ENCODE measurements at regions not wholly inside any gene's neighbourhood (a gene's known extent, or its start where the extent isn't known, plus 50 kb on each side); places are given as distances from the start of the nearest gene placed in this dataset.
A peak's percentile ranks its signal among the peaks of the same experiment; 100 is the strongest.

GRCh38 chr9:99360026-99360425, 137.9 kb downstream of the SEC61B start:
- no peak overlapping the region for H3K27ac Mint-ChIP-seq
- DNase-seq (no peak), ATAC-seq (replicated peaks in 1 of 2) (no peak)
- peaks cover 61% of the 10 kb centered on the region for H3K27me3 Mint-ChIP-seq (ENCODE audit: low read depth)
- H3K9me3 Mint-ChIP-seq = no peaks in the 10 kb centered on the region
- H3K4me1 Mint-ChIP-seq (ENCODE audit: low read depth) = no peaks in the 10 kb centered on the region
- H3K36me3 Mint-ChIP-seq (ENCODE audit: insufficient read depth in 2 of 2) = no peaks in the 10 kb centered on the region
- no peak overlapping the region for H3K4me3 Mint-ChIP-seq

- H3K9me3 Mint-ChIP-seq = no peaks in the 10 kb centered on the region
- ATAC-seq (replicated peaks in 1 of 2) (no peak), DNase-seq (no peak)
- H3K36me3 Mint-ChIP-seq (ENCODE audit: insufficient read depth in 2 of 2) = no peaks in the 10 kb centered on the region
- peaks cover 63% of the 10 kb centered on the region for H3K27me3 Mint-ChIP-seq (ENCODE audit: low read depth)
- H3K27ac Mint-ChIP-seq = no peak overlapping the region
- H3K4me1 Mint-ChIP-seq (ENCODE audit: low read depth) = peaks cover under 1% of the 10 kb centered on the region
- no peak overlapping the region for H3K4me3 Mint-ChIP-seq
Measured at GRCh38 chr9:99361817-99362216, 139.7 kb downstream of the SEC61B start.

GRCh38 chr9:99362321-99362720, 140.2 kb downstream of the SEC61B start:
- Mint-ChIP-seq H3K4me1 (ENCODE audit: low read depth) (peaks cover 6% of the 10 kb centered on the region), H3K27ac (no peak overlapping the region), H3K4me3 (no peak overlapping the region), H3K36me3 (ENCODE audit: insufficient read depth in 2 of 2) (no peaks in the 10 kb centered on the region), H3K9me3 (no peaks in the 10 kb centered on the region), H3K27me3 (ENCODE audit: low read depth) (peaks cover 68% of the 10 kb centered on the region)
- DNase-seq = no peak
- ATAC-seq (replicated peaks in 1 of 2) = no peak

- ATAC-seq (replicated peaks in 1 of 2) (no peak), DNase-seq (no peak)
- Mint-ChIP-seq H3K4me3 (no peak overlapping the region), H3K27me3 (ENCODE audit: low read depth) (peaks cover 73% of the 10 kb centered on the region), H3K36me3 (ENCODE audit: insufficient read depth in 2 of 2) (no peaks in the 10 kb centered on the region), H3K27ac (no peak overlapping the region), H3K9me3 (no peaks in the 10 kb centered on the region), H3K4me1 (ENCODE audit: low read depth) (peaks cover 18% of the 10 kb centered on the region)
Measured at GRCh38 chr9:99363509-99363908, 141.4 kb downstream of the SEC61B start.

GRCh38 chr9:99365233-99365980, 143.3 kb downstream of the SEC61B start:
- DNase-seq (no peak), ATAC-seq (replicated peaks in 1 of 2) (no peak)
- H3K27ac Mint-ChIP-seq = no peak overlapping the region
- H3K27me3 Mint-ChIP-seq (ENCODE audit: low read depth) = peaks cover 77% of the 10 kb centered on the region
- peaks cover 24% of the 10 kb centered on the region for H3K4me1 Mint-ChIP-seq (ENCODE audit: low read depth)
- no peaks in the 10 kb centered on the region for H3K36me3 Mint-ChIP-seq (ENCODE audit: insufficient read depth in 2 of 2)
- no peak overlapping the region for H3K4me3 Mint-ChIP-seq
- H3K9me3 Mint-ChIP-seq = no peaks in the 10 kb centered on the region

GRCh38 chr9:99366183-99366582, 144.1 kb downstream of the SEC61B start:
- ATAC-seq (replicated peaks in 1 of 2) = no peak
- Mint-ChIP-seq H3K9me3 (no peaks in the 10 kb centered on the region), H3K4me1 (ENCODE audit: low read depth) (peaks cover 24% of the 10 kb centered on the region), H3K36me3 (ENCODE audit: insufficient read depth in 2 of 2) (no peaks in the 10 kb centered on the region), H3K27me3 (ENCODE audit: low read depth) (peaks cover 72% of the 10 kb centered on the region), H3K4me3 (no peak overlapping the region), H3K27ac (no peak overlapping the region)
- no peak for DNase-seq

GRCh38 chr9:99366621-99367020, 144.5 kb downstream of the SEC61B start:
- Mint-ChIP-seq H3K36me3 (ENCODE audit: insufficient read depth in 2 of 2) (no peaks in the 10 kb centered on the region), H3K27ac (no peak overlapping the region)

GRCh38 chr9:99368341-99369326, 146.6 kb downstream of the SEC61B start:
- peaks cover 51% of the 10 kb centered on the region for H3K27me3 Mint-ChIP-seq (ENCODE audit: low read depth)
- peaks cover 24% of the 10 kb centered on the region for H3K4me1 Mint-ChIP-seq (ENCODE audit: low read depth)
- no peaks in the 10 kb centered on the region for H3K36me3 Mint-ChIP-seq (ENCODE audit: insufficient read depth in 2 of 2)
- H3K4me3 Mint-ChIP-seq = peak overlapping the region; percentile 65 to 77
- DNase-seq = no peak
- no peaks in the 10 kb centered on the region for H3K9me3 Mint-ChIP-seq
- ATAC-seq (replicated peaks in 1 of 2) = peak; percentile 26 to 41
- H3K27ac Mint-ChIP-seq = no peak overlapping the region

More at GRCh38 chr9:99366621-99367020, 144.5 kb downstream of the SEC61B start:
- no peaks in the 10 kb centered on the region for H3K9me3 Mint-ChIP-seq
- peaks cover 24% of the 10 kb centered on the region for H3K4me1 Mint-ChIP-seq (ENCODE audit: low read depth)
- no peak overlapping the region for H3K4me3 Mint-ChIP-seq
- no peak for ATAC-seq (replicated peaks in 1 of 2)
- H3K27me3 Mint-ChIP-seq (ENCODE audit: low read depth) = peaks cover 67% of the 10 kb centered on the region
- DNase-seq = no peak

GRCh38 chr9:99369327-99369722, 147.2 kb downstream of the SEC61B start:
- ATAC-seq (replicated peaks in 1 of 2) (no peak), DNase-seq (no peak)
- peaks cover 24% of the 10 kb centered on the region for H3K4me1 Mint-ChIP-seq (ENCODE audit: low read depth)
- H3K27me3 Mint-ChIP-seq (ENCODE audit: low read depth) = peaks cover 47% of the 10 kb centered on the region
- peak overlapping the region in 1 of 2 donors; percentile 8 for H3K4me3 Mint-ChIP-seq
- no peaks in the 10 kb centered on the region for H3K9me3 Mint-ChIP-seq
- no peak overlapping the region for H3K27ac Mint-ChIP-seq
- H3K36me3 Mint-ChIP-seq (ENCODE audit: insufficient read depth in 2 of 2) = no peaks in the 10 kb centered on the region

GRCh38 chr9:99370376-99370775, 148.3 kb downstream of the SEC61B start:
- no peaks in the 10 kb centered on the region for H3K36me3 Mint-ChIP-seq (ENCODE audit: insufficient read depth in 2 of 2)
- DNase-seq (no peak), ATAC-seq (replicated peaks in 1 of 2) (no peak)
- H3K4me3 Mint-ChIP-seq = no peak overlapping the region
- peaks cover 39% of the 10 kb centered on the region for H3K27me3 Mint-ChIP-seq (ENCODE audit: low read depth)
- H3K4me1 Mint-ChIP-seq (ENCODE audit: low read depth) = peaks cover 24% of the 10 kb centered on the region
- no peak overlapping the region for H3K27ac Mint-ChIP-seq
- no peaks in the 10 kb centered on the region for H3K9me3 Mint-ChIP-seq

- no peak overlapping the region for H3K27ac Mint-ChIP-seq
- no peak overlapping the region for H3K4me3 Mint-ChIP-seq
- DNase-seq (no peak), ATAC-seq (replicated peaks in 1 of 2) (no peak)
- H3K27me3 Mint-ChIP-seq (ENCODE audit: low read depth) = peaks cover 34% of the 10 kb centered on the region
- H3K36me3 Mint-ChIP-seq (ENCODE audit: insufficient read depth in 2 of 2) = no peaks in the 10 kb centered on the region
- peaks cover 24% of the 10 kb centered on the region for H3K4me1 Mint-ChIP-seq (ENCODE audit: low read depth)
- H3K9me3 Mint-ChIP-seq = no peaks in the 10 kb centered on the region
Measured at GRCh38 chr9:99371376-99371775, 149.3 kb downstream of the SEC61B start.

GRCh38 chr9:99373912-99374311, 151.8 kb downstream of the SEC61B start:
- Mint-ChIP-seq H3K9me3 (no peaks in the 10 kb centered on the region), H3K36me3 (ENCODE audit: insufficient read depth in 2 of 2) (no peaks in the 10 kb centered on the region), H3K4me3 (no peak overlapping the region), H3K27me3 (ENCODE audit: low read depth) (peaks cover 13% of the 10 kb centered on the region), H3K4me1 (ENCODE audit: low read depth) (peaks cover 3% of the 10 kb centered on the region), H3K27ac (no peak overlapping the region)
- no peak for DNase-seq
- no peak for ATAC-seq (replicated peaks in 1 of 2)

GRCh38 chr9:99374793-99375192, 152.7 kb downstream of the SEC61B start:
- DNase-seq (no peak), ATAC-seq (replicated peaks in 1 of 2) (no peak)
- Mint-ChIP-seq H3K27me3 (ENCODE audit: low read depth) (peaks cover 5% of the 10 kb centered on the region), H3K36me3 (ENCODE audit: insufficient read depth in 2 of 2) (no peaks in the 10 kb centered on the region), H3K27ac (no peak overlapping the region), H3K4me1 (ENCODE audit: low read depth) (no peaks in the 10 kb centered on the region), H3K4me3 (no peak overlapping the region), H3K9me3 (no peaks in the 10 kb centered on the region)

Data from activated T-cell treated with anti-CD3 and anti-CD28 coated beads, Interleukin-2, amount 50 U/mL, for 72 hours (primary cell).